ENCODE measurements at regions not wholly inside any gene's neighbourhood (a gene's known extent, or its start where the extent isn't known, plus 50 kb on each side); places are given as distances from the start of the nearest gene placed in this dataset.

GRCh38 chr9:106726070-106726815 lies 136.7 kb upstream of the ZNF462 start:
- TF ChIP-seq, protein P1, sequence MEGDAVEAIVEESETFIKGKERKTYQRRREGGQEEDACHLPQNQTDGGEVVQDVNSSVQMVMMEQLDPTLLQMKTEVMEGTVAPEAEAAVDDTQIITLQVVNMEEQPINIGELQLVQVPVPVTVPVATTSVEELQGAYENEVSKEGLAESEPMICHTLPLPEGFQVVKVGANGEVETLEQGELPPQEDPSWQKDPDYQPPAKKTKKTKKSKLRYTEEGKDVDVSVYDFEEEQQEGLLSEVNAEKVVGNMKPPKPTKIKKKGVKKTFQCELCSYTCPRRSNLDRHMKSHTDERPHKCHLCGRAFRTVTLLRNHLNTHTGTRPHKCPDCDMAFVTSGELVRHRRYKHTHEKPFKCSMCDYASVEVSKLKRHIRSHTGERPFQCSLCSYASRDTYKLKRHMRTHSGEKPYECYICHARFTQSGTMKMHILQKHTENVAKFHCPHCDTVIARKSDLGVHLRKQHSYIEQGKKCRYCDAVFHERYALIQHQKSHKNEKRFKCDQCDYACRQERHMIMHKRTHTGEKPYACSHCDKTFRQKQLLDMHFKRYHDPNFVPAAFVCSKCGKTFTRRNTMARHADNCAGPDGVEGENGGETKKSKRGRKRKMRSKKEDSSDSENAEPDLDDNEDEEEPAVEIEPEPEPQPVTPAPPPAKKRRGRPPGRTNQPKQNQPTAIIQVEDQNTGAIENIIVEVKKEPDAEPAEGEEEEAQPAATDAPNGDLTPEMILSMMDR (optimal IDR thresholded peaks at IDR 0.05 in 1 of 3, IDR thresholded peaks at IDR 0.05 in 1 of 3, conservative IDR thresholded peaks at IDR 0.05 in 1 of 3; ENCODE audit: extremely low read depth in 1 of 3, insufficient read depth in 2 of 3, low read length in 3 of 3), result no peak
- no peak for TF ChIP-seq EZH2 (IDR thresholded peaks at IDR 0.05; ENCODE audit: low read length)
